ENCODE measurements at regions not wholly inside any gene's neighbourhood (a gene's known extent, or its start where the extent isn't known, plus 50 kb on each side); places are given as distances from the start of the nearest gene placed in this dataset.

GRCh38 chr5:96150007-96150406, 188.4 kb upstream of the ELL2 start:
- Histone ChIP-seq H3K9me2 (ENCODE audit: insufficient read depth) (no peaks in the 10 kb centered on the region), H3K79me2 (ENCODE audit: low read depth) (no peaks in the 10 kb centered on the region), H3K4me3 (no peak overlapping the region), H3K27me3 (ENCODE audit: insufficient read depth, low read depth) (no peaks in the 10 kb centered on the region), H3K36me3 (ENCODE audit: low read depth) (no peaks in the 10 kb centered on the region), H4K20me1 (ENCODE audit: insufficient read depth) (no peaks in the 10 kb centered on the region), H3F3A (ENCODE audit: insufficient read depth, low read depth) (no peaks in the 10 kb centered on the region), H3K4me2 (no peak overlapping the region), H2AFZ (no peak overlapping the region), H3K27ac (no peak overlapping the region), H3K4me1 (replicated peaks; ENCODE audit: insufficient read depth) (peaks cover 26% of the 10 kb centered on the region), H3K9me3 (ENCODE audit: insufficient read depth, low read depth) (no peaks in the 10 kb centered on the region; the same call in 1 of the 2 replicates)
- ChIA-PET POLR2A (ENCODE audit: unreplicated experiment) (no interaction called here), CTCF (no interaction called here)
- DNase-seq: no peak
- intact Hi-C loops (cut with micrococcal nuclease; ENCODE audit: unreplicated experiment): loop anchor here (10.0 kb wide), 1 partner anchor 265 kb away; no protein-coding TSS in a partner anchor
- TF ChIP-seq CTCF (conservative IDR thresholded peaks at IDR 0.05) (no peak), EZH2 (IDR thresholded peaks at IDR 0.05; ENCODE audit: low read depth) (no peak)
- BruUV-seq (replicated peaks): no TSS peak

GRCh38 chr5:96149546-96149945, 187.9 kb upstream of the ELL2 start:
- ChIA-PET POLR2A (ENCODE audit: unreplicated experiment) (no interaction called here), CTCF (no interaction called here)
- no peaks in the 10 kb centered on the region for H3K79me2 ChIP-seq (ENCODE audit: low read depth)
- H3K36me3 ChIP-seq (ENCODE audit: low read depth): no peaks in the 10 kb centered on the region
- H4K20me1 ChIP-seq (ENCODE audit: insufficient read depth): no peaks in the 10 kb centered on the region
- no peaks in the 10 kb centered on the region; the same call in 1 of the 2 replicates for H3K9me3 ChIP-seq (ENCODE audit: insufficient read depth, low read depth)
- no peak for TF ChIP-seq CTCF (conservative IDR thresholded peaks at IDR 0.05)
- no peak for TF ChIP-seq EZH2 (IDR thresholded peaks at IDR 0.05; ENCODE audit: low read depth)
- no peaks in the 10 kb centered on the region for H3K9me2 ChIP-seq (ENCODE audit: insufficient read depth)
- H3K4me2 ChIP-seq: no peak overlapping the region
- intact Hi-C loops (cut with micrococcal nuclease; ENCODE audit: unreplicated experiment): no loop called here
- no peak overlapping the region for H3K27ac ChIP-seq
- no peak for DNase-seq
- H2AFZ ChIP-seq: no peak overlapping the region
- no TSS peak for BruUV-seq (replicated peaks)
- peaks cover 30% of the 10 kb centered on the region for H3K4me1 ChIP-seq (replicated peaks; ENCODE audit: insufficient read depth)
- no peak overlapping the region for H3K4me3 ChIP-seq
- no peaks in the 10 kb centered on the region for H3K27me3 ChIP-seq (ENCODE audit: insufficient read depth, low read depth)
- peaks cover 2% of the 10 kb centered on the region; the same call in 1 of the 2 replicates for H3F3A ChIP-seq (ENCODE audit: insufficient read depth, low read depth)

GRCh38 chr5:96149021-96149420, 187.4 kb upstream of the ELL2 start:
- H3K4me1 ChIP-seq (replicated peaks; ENCODE audit: insufficient read depth): peaks cover 35% of the 10 kb centered on the region
- H3K9me3 ChIP-seq (ENCODE audit: insufficient read depth, low read depth): no peaks in the 10 kb centered on the region; the same call in 1 of the 2 replicates
- TF ChIP-seq EZH2 (IDR thresholded peaks at IDR 0.05; ENCODE audit: low read depth): no peak
- no peak for TF ChIP-seq CTCF (conservative IDR thresholded peaks at IDR 0.05)
- H3K27ac ChIP-seq: no peak overlapping the region
- no peak overlapping the region for H2AFZ ChIP-seq
- no peaks in the 10 kb centered on the region for H4K20me1 ChIP-seq (ENCODE audit: insufficient read depth)
- ChIA-PET POLR2A (ENCODE audit: unreplicated experiment) (no interaction called here), CTCF (no interaction called here)
- no peaks in the 10 kb centered on the region for H3K79me2 ChIP-seq (ENCODE audit: low read depth)
- no peak overlapping the region for H3K4me3 ChIP-seq
- no TSS peak for BruUV-seq (replicated peaks)
- H3K36me3 ChIP-seq (ENCODE audit: low read depth): no peaks in the 10 kb centered on the region
- no peak for DNase-seq
- intact Hi-C loops (cut with micrococcal nuclease; ENCODE audit: unreplicated experiment): no loop called here
- H3K9me2 ChIP-seq (ENCODE audit: insufficient read depth): no peaks in the 10 kb centered on the region
- H3K4me2 ChIP-seq: no peak overlapping the region
- H3K27me3 ChIP-seq (ENCODE audit: insufficient read depth, low read depth): no peaks in the 10 kb centered on the region
- H3F3A ChIP-seq (ENCODE audit: insufficient read depth, low read depth): peaks cover 3% of the 10 kb centered on the region; the same call in 1 of the 2 replicates
